ENCODE measurements at regions not wholly inside any gene's neighbourhood (a gene's known extent, or its start where the extent isn't known, plus 50 kb on each side); places are given as distances from the start of the nearest gene placed in this dataset.

- WGBS, 2 donors = 88 to 100% methylated on average over 1 of the region's 1 CpG
- intact Hi-C loops (cut with DNase I; ENCODE audit: low total_unique reads) = no loop called here
- Histone ChIP-seq H3K4me3 (no peak overlapping the region), H3K4me1 (no peaks in the 10 kb centered on the region), H3K9me3 (no peaks in the 10 kb centered on the region), H3K27ac (no peak overlapping the region), H3K36me3 (ENCODE audit: low read depth, missing control alignments) (no peaks in the 10 kb centered on the region), H3K27me3 (no peaks in the 10 kb centered on the region)
- no peak for DNase-seq
- no peak for TF ChIP-seq POLR2A (IDR thresholded peaks at IDR 0.05)
- TF ChIP-seq, protein P1, sequence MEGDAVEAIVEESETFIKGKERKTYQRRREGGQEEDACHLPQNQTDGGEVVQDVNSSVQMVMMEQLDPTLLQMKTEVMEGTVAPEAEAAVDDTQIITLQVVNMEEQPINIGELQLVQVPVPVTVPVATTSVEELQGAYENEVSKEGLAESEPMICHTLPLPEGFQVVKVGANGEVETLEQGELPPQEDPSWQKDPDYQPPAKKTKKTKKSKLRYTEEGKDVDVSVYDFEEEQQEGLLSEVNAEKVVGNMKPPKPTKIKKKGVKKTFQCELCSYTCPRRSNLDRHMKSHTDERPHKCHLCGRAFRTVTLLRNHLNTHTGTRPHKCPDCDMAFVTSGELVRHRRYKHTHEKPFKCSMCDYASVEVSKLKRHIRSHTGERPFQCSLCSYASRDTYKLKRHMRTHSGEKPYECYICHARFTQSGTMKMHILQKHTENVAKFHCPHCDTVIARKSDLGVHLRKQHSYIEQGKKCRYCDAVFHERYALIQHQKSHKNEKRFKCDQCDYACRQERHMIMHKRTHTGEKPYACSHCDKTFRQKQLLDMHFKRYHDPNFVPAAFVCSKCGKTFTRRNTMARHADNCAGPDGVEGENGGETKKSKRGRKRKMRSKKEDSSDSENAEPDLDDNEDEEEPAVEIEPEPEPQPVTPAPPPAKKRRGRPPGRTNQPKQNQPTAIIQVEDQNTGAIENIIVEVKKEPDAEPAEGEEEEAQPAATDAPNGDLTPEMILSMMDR (IDR thresholded peaks at IDR 0.05) = no peak
These were observed 264.4 kb upstream of the PROK2 start for GRCh38 chr3:72049300-72049699.

GRCh38 chr3:72048873-72049272, 263.9 kb upstream of the PROK2 start:
- H3K27me3 ChIP-seq = no peaks in the 10 kb centered on the region
- H3K9me3 ChIP-seq = no peaks in the 10 kb centered on the region
- no peak overlapping the region for H3K27ac ChIP-seq
- no peaks in the 10 kb centered on the region for H3K4me1 ChIP-seq
- H3K36me3 ChIP-seq (ENCODE audit: low read depth, missing control alignments) = no peaks in the 10 kb centered on the region
- no peak for TF ChIP-seq POLR2A (IDR thresholded peaks at IDR 0.05)
- TF ChIP-seq, protein P1 (IDR thresholded peaks at IDR 0.05) = no peak
- DNase-seq = no peak
- H3K4me3 ChIP-seq = no peak overlapping the region
- intact Hi-C loops (cut with DNase I; ENCODE audit: low total_unique reads) = no loop called here
- 92 to 93% methylated on average over 5 of the region's 5 CpGs for WGBS, 2 donors

- WGBS, 2 donors = 93 to 94% methylated on average over 16 of the region's 16 CpGs
- TF ChIP-seq, protein P1 (IDR thresholded peaks at IDR 0.05) = no peak
- TF ChIP-seq POLR2A (IDR thresholded peaks at IDR 0.05) = no peak
- DNase-seq = no peak
These were observed 262.4 kb upstream of the PROK2 start for GRCh38 chr3:72047221-72047871.

DNA sequence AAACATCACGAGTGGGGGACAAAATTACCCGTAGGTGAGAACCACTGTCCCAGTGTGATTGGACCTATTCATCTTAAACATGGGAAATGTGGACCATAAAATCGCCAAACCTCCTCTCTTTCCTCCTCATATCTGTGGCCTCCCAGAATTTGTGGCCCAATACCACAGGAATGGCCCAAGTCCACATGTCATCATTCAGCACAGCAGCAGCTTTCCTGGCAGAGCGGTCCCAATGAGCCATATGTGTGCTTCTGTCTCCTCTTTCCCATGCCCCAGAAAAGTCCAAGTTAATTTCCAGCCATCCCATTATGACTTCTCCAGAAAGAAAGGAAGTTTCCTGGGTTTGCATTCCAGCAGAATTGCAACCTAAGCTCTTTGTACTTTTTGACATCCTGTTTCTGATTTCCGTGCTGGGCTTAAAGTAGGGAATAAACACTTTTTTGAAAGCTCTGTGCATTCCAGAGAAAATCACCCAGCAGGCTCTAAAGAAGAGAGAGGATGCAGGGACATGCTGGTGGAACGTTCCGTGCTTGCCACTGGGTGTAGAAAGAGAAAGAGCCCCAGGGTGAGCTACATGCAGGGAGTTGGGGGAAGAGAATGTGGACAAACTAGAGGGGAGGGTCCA, 259.4 kb upstream of the PROK2 start:
- no peak for TF ChIP-seq POLR2A (IDR thresholded peaks at IDR 0.05)
- TF ChIP-seq, protein P1 (IDR thresholded peaks at IDR 0.05) = no peak
- no peak for DNase-seq

More at GRCh38 chr3:72047221-72047871, 262.4 kb upstream of the PROK2 start:
- Histone ChIP-seq H3K27ac (no peak overlapping the region), H3K4me1 (no peaks in the 10 kb centered on the region), H3K36me3 (ENCODE audit: low read depth, missing control alignments) (no peaks in the 10 kb centered on the region), H3K4me3 (no peak overlapping the region), H3K9me3 (no peaks in the 10 kb centered on the region), H3K27me3 (no peaks in the 10 kb centered on the region)
- intact Hi-C loops (cut with DNase I; ENCODE audit: low total_unique reads) = no loop called here

More for the DNA sequence above, 259.4 kb upstream of the PROK2 start:
- Histone ChIP-seq H3K27ac (no peak overlapping the region), H3K4me3 (no peak overlapping the region), H3K27me3 (no peaks in the 10 kb centered on the region), H3K9me3 (no peaks in the 10 kb centered on the region), H3K4me1 (no peaks in the 10 kb centered on the region), H3K36me3 (ENCODE audit: low read depth, missing control alignments) (no peaks in the 10 kb centered on the region)
- intact Hi-C loops (cut with DNase I; ENCODE audit: low total_unique reads) = no loop called here
- WGBS, 2 donors = 70 to 74% methylated on average over 7 of the region's 7 CpGs

All from testis (tissue), 2 donors.